ENCODE measurements at regions not wholly inside any gene's neighbourhood (a gene's known extent, or its start where the extent isn't known, plus 50 kb on each side); places are given as distances from the start of the nearest gene placed in this dataset.

GRCh38 chr13:81658598-81659370 lies 1317.9 kb upstream of the SPRY2 start:
- H3K27me3 Mint-ChIP-seq: no peaks in the 10 kb centered on the region
- no peak overlapping the region for H3K9ac ChIP-seq (ENCODE audit: low read length)
- intact Hi-C loops (cut with micrococcal nuclease): no loop called here
- POLR2A ChIA-PET: no interaction called here
- H3K9me3 ChIP-seq (ENCODE audit: control extremely low read depth in 1 of 3, control insufficient read depth in 2 of 3, insufficient read depth in 1 of 3, low read length in 2 of 3): peaks cover 0 to 9% (median 0%) of the 10 kb centered on the region in 3 donors
- no peak overlapping the region for H3K27ac ChIP-seq (ENCODE audit: low read length in 2 of 2)
- DNase-seq: no peak
- no peak overlapping the region for H3K4me3 ChIP-seq (ENCODE audit: control extremely low read depth in 1 of 5, extremely low read depth in 1 of 5, insufficient read depth in 1 of 5, low read depth in 2 of 5, low read length in 4 of 5)
- H3K4me3 Mint-ChIP-seq: no peak overlapping the region
- no peak overlapping the region for H2AFZ ChIP-seq (ENCODE audit: insufficient read depth, low read depth, low read length, poor library complexity, severe bottlenecking)
- no peaks in the 10 kb centered on the region for H3K27me3 ChIP-seq (replicated peaks in 1 of 4; ENCODE audit: control extremely low read depth in 1 of 4, control insufficient read depth in 3 of 4, insufficient read depth in 4 of 4, low read length in 3 of 4)
- no peaks in the 10 kb centered on the region for H3K36me3 ChIP-seq (replicated peaks in 1 of 2; ENCODE audit: control extremely low read depth in 1 of 2, control insufficient read depth in 1 of 2, extremely low read depth in 1 of 2, insufficient read depth in 2 of 2, low read length in 1 of 2)
- no peaks in the 10 kb centered on the region for H3K79me2 ChIP-seq (ENCODE audit: control insufficient read depth, insufficient read depth, low read length)
- H3K4me1 Mint-ChIP-seq: no peaks in the 10 kb centered on the region
- ATAC-seq (ENCODE audit: low read depth): no peak
- no peaks in the 10 kb centered on the region for H3K4me1 ChIP-seq (ENCODE audit: control insufficient read depth in 2 of 2, insufficient read depth in 2 of 2, low read length in 2 of 2)
- CTCF ChIA-PET: no interaction called here
- TF ChIP-seq EZH2 (IDR thresholded peaks at IDR 0.05; ENCODE audit: borderline replicate concordance, insufficient read depth, low read depth, low read length, poor library complexity, severe bottlenecking) (no peak), CTCF (IDR thresholded peaks at IDR 0.05) (no peak)
- H3K27ac Mint-ChIP-seq: no peak overlapping the region
- H3K4me2 ChIP-seq (replicated peaks; ENCODE audit: low read depth, low read length, poor library complexity, severe bottlenecking): no peak overlapping the region
- no peaks in the 10 kb centered on the region for H4K20me1 ChIP-seq (ENCODE audit: control insufficient read depth, insufficient read depth, low read length, poor library complexity, severe bottlenecking)
- H3K9me3 Mint-ChIP-seq (ENCODE audit: insufficient read depth): peaks cover 7% of the 10 kb centered on the region
- WGBS (ENCODE audit: insufficient coverage): 20% methylated on average over 1 of the region's 8 CpGs

GRCh38 chr13:81639984-81640582 lies 1299.2 kb upstream of the SPRY2 start:
- no peaks in the 10 kb centered on the region for H3K36me3 ChIP-seq (replicated peaks in 1 of 2; ENCODE audit: control extremely low read depth in 1 of 2, control insufficient read depth in 1 of 2, extremely low read depth in 1 of 2, insufficient read depth in 2 of 2, low read length in 1 of 2)
- no peak overlapping the region for H3K27ac ChIP-seq (ENCODE audit: low read length in 2 of 2)
- no peaks in the 10 kb centered on the region for H4K20me1 ChIP-seq (ENCODE audit: control insufficient read depth, insufficient read depth, low read length, poor library complexity, severe bottlenecking)
- POLR2A ChIA-PET: no interaction called here
- H3K4me3 Mint-ChIP-seq: no peak overlapping the region
- H2AFZ ChIP-seq (ENCODE audit: insufficient read depth, low read depth, low read length, poor library complexity, severe bottlenecking): no peak overlapping the region
- no peaks in the 10 kb centered on the region for H3K4me1 Mint-ChIP-seq
- H3K4me1 ChIP-seq (ENCODE audit: control insufficient read depth in 2 of 2, insufficient read depth in 2 of 2, low read length in 2 of 2): no peaks in the 10 kb centered on the region
- H3K9me3 Mint-ChIP-seq (ENCODE audit: insufficient read depth): peaks cover 4% of the 10 kb centered on the region
- H3K4me2 ChIP-seq (replicated peaks; ENCODE audit: low read depth, low read length, poor library complexity, severe bottlenecking): no peak overlapping the region
- DNase-seq (no peak), ATAC-seq (ENCODE audit: low read depth) (no peak)
- CTCF ChIA-PET: no interaction called here
- no peak overlapping the region for H3K9ac ChIP-seq (ENCODE audit: low read length)
- H3K79me2 ChIP-seq (ENCODE audit: control insufficient read depth, insufficient read depth, low read length): no peaks in the 10 kb centered on the region
- intact Hi-C loops (cut with micrococcal nuclease): no loop called here
- no peak for TF ChIP-seq CTCF (IDR thresholded peaks at IDR 0.05)
- TF ChIP-seq EZH2 (IDR thresholded peaks at IDR 0.05; ENCODE audit: borderline replicate concordance, insufficient read depth, low read depth, low read length, poor library complexity, severe bottlenecking): no peak
- H3K27me3 ChIP-seq (replicated peaks in 1 of 4; ENCODE audit: control extremely low read depth in 1 of 4, control insufficient read depth in 3 of 4, insufficient read depth in 4 of 4, low read length in 3 of 4): no peaks in the 10 kb centered on the region
- H3K9me3 ChIP-seq (ENCODE audit: control extremely low read depth in 1 of 3, control insufficient read depth in 2 of 3, insufficient read depth in 1 of 3, low read length in 2 of 3): no peaks in the 10 kb centered on the region
- H3K4me3 ChIP-seq (ENCODE audit: control extremely low read depth in 1 of 5, extremely low read depth in 1 of 5, insufficient read depth in 1 of 5, low read depth in 2 of 5, low read length in 4 of 5): no peak overlapping the region
- no peak overlapping the region for H3K27ac Mint-ChIP-seq
- WGBS (ENCODE audit: insufficient coverage): no CpG with 5 or more reads among the region's 4 CpGs
- H3K27me3 Mint-ChIP-seq: no peaks in the 10 kb centered on the region
